Liver (tissue), 8 donors: ENCODE measurements at regions not wholly inside any gene's neighbourhood (a gene's known extent, or its start where the extent isn't known, plus 50 kb on each side); places are given as distances from the start of the nearest gene placed in this dataset.

Experiments
- DNase-seq: peaks from one replicate; pipeline ENCODE4 v3.0.0-alpha.2; 2017; ENCODE audit warnings: low spot score
- H3K27ac ChIP-seq, 2 donors: one replicate each; pipeline ENCODE4 v1.7.0; 2013; ENCODE audit warnings: inconsistent platforms in 2 of 2, low read length in 2 of 2, control low read depth in 1 of 2, low read depth in 1 of 2, mild to moderate bottlenecking in 1 of 2
- H3K27me3 ChIP-seq, 4 donors: one replicate each; pipeline versions ENCODE4 v1.6.1 to v1.7.0; 2013; ENCODE audit warnings: low read length in 3 of 4, inconsistent platforms in 1 of 4, mild to moderate bottlenecking in 1 of 4, moderate library complexity in 1 of 4; ENCODE audit not compliant: control insufficient read depth in 4 of 4, insufficient read depth in 4 of 4
- H3K36me3 ChIP-seq, 4 donors: one replicate each; pipeline versions ENCODE4 v1.6.1 to v1.7.0; 2013; ENCODE audit warnings: low read length in 3 of 4, mild to moderate bottlenecking in 3 of 4, low read depth in 1 of 4, moderate library complexity in 1 of 4; ENCODE audit not compliant: control insufficient read depth in 4 of 4, insufficient read depth in 3 of 4
- H3K4me1 ChIP-seq, 4 donors: one replicate each; pipeline versions ENCODE4 v1.6.1 to v1.7.0; 2013; ENCODE audit warnings: low read length in 3 of 4, mild to moderate bottlenecking in 3 of 4, moderate library complexity in 1 of 4; ENCODE audit not compliant: control insufficient read depth in 4 of 4, insufficient read depth in 4 of 4
- H3K4me3 ChIP-seq, 3 donors: one replicate each; pipeline versions ENCODE4 v1.6.1 to v1.7.0; 2013; ENCODE audit warnings: low read length in 3 of 3, control low read depth in 1 of 3, low read depth in 1 of 3, mild to moderate bottlenecking in 1 of 3
- H3K9ac ChIP-seq, 2 donors: one replicate each; pipeline ENCODE4 v1.7.0; 2013; ENCODE audit warnings: low read length in 2 of 2, mild to moderate bottlenecking in 2 of 2, moderate library complexity in 2 of 2, control low read depth in 1 of 2, low read depth in 1 of 2
- H3K9me3 ChIP-seq, 4 donors: one replicate each; pipeline versions ENCODE4 v1.6.1 to v1.7.0; 2013; ENCODE audit warnings: low read length in 3 of 4; ENCODE audit not compliant: control insufficient read depth in 4 of 4
- ATF3 ChIP-seq: IDR thresholded peaks from 2 replicates; pipeline ENCODE4 v1.6.1; 2016; ENCODE audit warnings: antibody characterized with exemption
- CTCF ChIP-seq: fragments of 150-350 bp; IDR thresholded peaks from 2 replicates; pipeline ENCODE4 v1.5.1; 2017; ENCODE audit warnings: improper control_type of control experiment, low read depth, low read length; ENCODE audit not compliant: missing input control
- FOXA1 ChIP-seq: IDR thresholded peaks from 2 replicates; pipeline ENCODE4 v1.6.1; 2016; ENCODE audit warnings: antibody characterized with exemption
- FOXA2 ChIP-seq: IDR thresholded peaks from 2 replicates; pipeline ENCODE4 v1.6.1; 2016; ENCODE audit warnings: antibody characterized with exemption
- GABPA ChIP-seq, 2 donors: IDR thresholded peaks in 1 of 2; conservative IDR thresholded peaks in 1 of 2; 2 replicates each; pipeline ENCODE4 v1.6.1; 2016; ENCODE audit warnings: antibody characterized with exemption in 2 of 2, mild to moderate bottlenecking in 1 of 2, moderate library complexity in 1 of 2
- HNF4A ChIP-seq, 2 donors: conservative IDR thresholded peaks; 2 replicates each; pipeline ENCODE4 v1.6.1; 2016; ENCODE audit warnings: antibody characterized with exemption in 2 of 2, mild to moderate bottlenecking in 2 of 2
- JUND ChIP-seq, 2 donors: IDR thresholded peaks; 2 replicates each; pipeline ENCODE4 v1.6.1; 2016; ENCODE audit warnings: antibody characterized with exemption in 2 of 2
- NR2F2 ChIP-seq: IDR thresholded peaks from 2 replicates; pipeline ENCODE4 v1.6.1; 2016; ENCODE audit warnings: antibody characterized with exemption
- REST ChIP-seq: IDR thresholded peaks from 2 replicates; pipeline ENCODE4 v1.6.1; 2016; ENCODE audit warnings: antibody characterized with exemption, mild to moderate bottlenecking
- RXRA ChIP-seq, 2 donors: IDR thresholded peaks; 2 replicates each; pipeline ENCODE4 v1.6.1; 2017 to 2018; ENCODE audit warnings: antibody characterized with exemption in 2 of 2, mild to moderate bottlenecking in 1 of 2
- SP1 ChIP-seq: IDR thresholded peaks from 2 replicates; pipeline ENCODE4 v1.6.1; 2018; ENCODE audit warnings: antibody characterized with exemption, mild to moderate bottlenecking
- TAF1 ChIP-seq: conservative IDR thresholded peaks from 2 replicates; pipeline ENCODE4 v1.6.1; 2016; ENCODE audit warnings: antibody characterized with exemption, mild to moderate bottlenecking
- ZBTB33 ChIP-seq: IDR thresholded peaks from 2 replicates; pipeline ENCODE4 v1.6.1; 2016; ENCODE audit warnings: antibody characterized with exemption
- WGBS: extraction: QIAGEN DNeasy Blood & Tissue Kit; methylation state at CpG from one replicate; pipeline ENCODE4 v1.1.7; 2013; 5-methylcytosine and 5-hydroxymethylcytosine counted together
- donor health status: healthy.
- donor health status: healthy.
- donor health status: healthy.
- donor health status: healthy.
- donor health status: healthy.

GRCh38 chr13:39159393-39159792 is 121.1 kb downstream of the NHLRC3 start (continued):
- TF ChIP-seq REST (no peak), SP1 (no peak)

- Histone ChIP-seq H3K4me1 (no peaks in the 10 kb centered on the region), H3K9ac (no peak overlapping the region), H3K27me3 (peaks cover 0 to 3% (median 0%) of the 10 kb centered on the region in 4 donors), H3K9me3 (no peaks in the 10 kb centered on the region), H3K4me3 (no peak overlapping the region), H3K27ac (no peak overlapping the region), H3K36me3 (no peaks in the 10 kb centered on the region)
- no peak for DNase-seq
- TF ChIP-seq RXRA (IDR thresholded peaks at IDR 0.05) (no peak), ATF3 (no peak)
- WGBS: 84% methylated on average over 1 of the region's 1 CpG
These were observed 121.7 kb downstream of the NHLRC3 start for GRCh38 chr13:39159846-39160370.

GRCh38 chr13:39167018-39167417 is 128.8 kb downstream of the NHLRC3 start:
- DNase-seq: no peak
- peaks cover 0 to 5% (median 0%) of the 10 kb centered on the region in 4 donors for H3K27me3 ChIP-seq
- H3K4me3 ChIP-seq: no peak overlapping the region
- WGBS: 60% methylated on average over 3 of the region's 3 CpGs
- TF ChIP-seq JUND (IDR thresholded peaks at IDR 0.05): no peak
- TF ChIP-seq SP1: no peak
- no peak for TF ChIP-seq NR2F2
- TF ChIP-seq FOXA2: no peak
- TF ChIP-seq CTCF: no peak
- no peak for TF ChIP-seq TAF1
- TF ChIP-seq REST: no peak
- no peak for TF ChIP-seq HNF4A (conservative IDR thresholded peaks at IDR 0.05)
- TF ChIP-seq FOXA1: no peak
- TF ChIP-seq GABPA (IDR thresholded peaks at IDR 0.05 in 1 of 2, conservative IDR thresholded peaks at IDR 0.05 in 1 of 2): no peak
- no peak for TF ChIP-seq ZBTB33
- TF ChIP-seq ATF3: no peak
- no peak overlapping the region for H3K27ac ChIP-seq
- no peak overlapping the region for H3K9ac ChIP-seq
- no peaks in the 10 kb centered on the region for H3K36me3 ChIP-seq
- no peaks in the 10 kb centered on the region for H3K4me1 ChIP-seq
- H3K9me3 ChIP-seq: no peaks in the 10 kb centered on the region
